HG03139 (cell line): ENCODE measurements at regions not wholly inside any gene's neighbourhood (a gene's known extent, or its start where the extent isn't known, plus 50 kb on each side); places are given as distances from the start of the nearest gene placed in this dataset.
A peak's percentile ranks its signal among the peaks of the same experiment; 100 is the strongest.

Experiments used
- ATAC-seq: cut with Tn5 transposase; IDR thresholded peaks from one replicate; pipeline ENCODE4 v1.9.1; 2021; ENCODE audit not compliant: unreplicated experiment

DNA sequence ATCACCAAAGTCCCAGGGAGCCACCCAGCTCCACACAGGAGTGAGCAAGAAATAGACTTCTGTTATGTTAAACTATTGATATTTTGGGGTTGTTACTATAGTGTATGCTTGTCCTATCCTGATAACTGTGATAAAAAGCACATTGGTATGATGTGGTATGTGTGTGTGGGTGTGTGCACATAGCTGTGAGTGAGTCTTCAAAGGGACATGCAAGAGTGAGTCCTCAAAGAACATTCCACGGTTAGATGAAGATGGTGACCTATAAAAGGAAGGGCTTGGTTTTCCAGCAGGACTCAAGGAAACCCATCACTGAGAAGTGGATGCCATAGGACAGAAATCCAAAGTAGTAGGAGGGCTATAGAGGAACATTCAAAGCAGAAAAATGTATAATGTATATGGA is 342.9 kb downstream of the TSN start:
- ATAC-seq: no peak

DNA sequence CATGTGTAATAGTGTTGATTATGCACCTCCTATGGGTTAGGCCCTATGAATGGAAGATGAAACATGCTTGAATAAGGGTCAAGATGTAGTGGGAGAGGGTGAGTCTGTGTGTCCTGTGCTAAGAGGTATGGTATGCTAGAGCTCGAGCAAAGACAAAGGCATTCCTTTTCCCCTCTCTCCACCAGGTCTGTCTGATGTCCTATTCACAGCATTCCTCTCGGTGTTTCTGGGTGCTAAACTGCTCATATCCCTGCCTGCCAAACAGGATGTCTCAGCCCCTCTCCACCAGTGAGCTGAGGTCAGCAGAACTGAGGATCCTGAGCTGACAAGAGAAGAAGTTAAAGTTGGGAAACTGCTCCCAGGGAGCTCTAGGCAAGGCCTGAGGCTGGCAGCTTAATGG is 344.9 kb downstream of the TSN start:
- ATAC-seq: no peak

DNA sequence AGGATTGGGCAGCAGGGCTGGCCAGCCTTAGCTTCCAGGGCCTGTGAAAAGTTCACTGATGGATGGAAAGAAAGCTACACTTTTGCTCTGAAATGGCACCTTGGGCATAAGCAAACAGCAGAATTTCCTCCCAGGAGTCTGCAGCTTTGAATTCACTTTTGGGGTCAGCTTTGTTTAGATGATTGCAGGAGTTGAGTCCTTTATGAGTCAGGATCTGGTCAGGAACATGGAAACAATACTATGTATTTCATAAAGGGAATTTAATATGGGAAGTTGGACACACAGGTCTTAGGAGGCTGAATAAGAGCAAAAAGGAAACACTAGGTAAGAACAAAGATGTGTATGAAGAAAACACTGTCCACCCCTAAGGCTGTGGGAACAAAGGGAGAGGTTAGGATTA is 345.3 kb downstream of the TSN start:
- no peak for ATAC-seq

DNA sequence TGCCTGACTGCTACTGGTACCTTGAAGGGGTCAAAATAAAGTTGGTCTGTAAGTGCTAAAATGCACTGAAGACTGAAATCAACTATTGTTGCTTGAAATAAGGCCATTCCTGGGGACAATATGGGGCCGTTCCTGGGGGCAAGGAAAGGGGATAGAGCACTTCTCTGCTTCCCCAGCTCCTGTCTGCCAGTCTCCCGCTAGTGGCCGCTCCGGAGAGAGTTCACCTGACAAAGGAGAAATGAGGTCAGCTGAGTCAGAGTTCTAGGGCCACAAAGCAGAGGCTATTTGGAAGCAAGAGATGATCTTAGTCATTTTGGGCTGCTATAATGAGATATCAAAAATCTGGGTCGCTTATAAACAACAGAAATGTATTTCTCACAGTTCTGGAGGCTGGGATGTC is 345.9 kb downstream of the TSN start:
- no peak for ATAC-seq

DNA sequence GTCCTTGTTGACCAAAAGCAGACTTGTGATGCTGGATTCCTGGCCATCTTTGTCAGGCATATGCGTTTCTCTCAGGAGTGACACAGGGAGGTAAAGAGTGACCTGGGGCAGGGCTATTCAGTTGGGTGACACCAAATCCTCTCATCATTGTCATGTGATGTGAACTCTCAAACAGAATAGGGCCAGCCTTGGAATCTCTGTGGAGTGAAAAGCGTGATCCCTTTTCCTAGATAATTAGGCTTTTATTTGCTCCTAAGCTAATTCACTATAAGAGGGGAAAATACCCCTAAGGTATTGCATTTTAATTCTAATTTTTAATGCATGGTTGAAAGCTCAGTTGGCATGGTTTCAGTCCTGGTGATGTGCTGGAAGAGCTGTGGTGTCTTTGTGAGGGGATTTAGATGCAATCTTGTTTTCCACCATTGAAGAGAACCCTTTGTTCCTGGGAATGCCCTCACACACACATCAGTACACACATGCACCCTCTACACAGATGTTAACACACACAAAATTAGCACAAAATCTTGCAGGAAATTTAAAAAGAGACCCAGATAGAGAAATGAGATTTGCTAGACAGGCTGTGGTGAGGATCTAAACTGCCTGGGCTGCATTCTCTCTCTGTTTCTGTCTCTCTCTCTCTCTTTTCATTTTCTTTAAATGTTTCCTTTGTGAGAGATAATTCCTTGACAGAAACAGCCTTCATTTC is 349.9 kb downstream of the TSN start:
- ATAC-seq: no peak

DNA sequence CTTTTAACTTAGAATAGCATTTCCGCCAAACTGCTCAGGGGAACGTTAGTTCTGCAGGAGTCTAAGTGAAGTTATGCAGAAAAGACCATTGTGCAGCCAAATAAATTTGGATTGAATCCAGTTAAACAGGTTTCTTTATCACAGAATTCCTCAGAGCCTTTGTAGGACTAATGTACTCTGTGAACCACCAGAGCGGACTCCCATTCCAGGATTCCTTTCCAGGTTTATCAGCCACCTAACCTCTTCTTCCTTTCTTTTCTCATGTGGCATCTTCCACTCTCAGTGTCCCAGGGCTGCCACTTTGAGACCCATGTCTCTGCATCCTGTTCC is 350.4 kb downstream of the TSN start:
- ATAC-seq: no peak

DNA sequence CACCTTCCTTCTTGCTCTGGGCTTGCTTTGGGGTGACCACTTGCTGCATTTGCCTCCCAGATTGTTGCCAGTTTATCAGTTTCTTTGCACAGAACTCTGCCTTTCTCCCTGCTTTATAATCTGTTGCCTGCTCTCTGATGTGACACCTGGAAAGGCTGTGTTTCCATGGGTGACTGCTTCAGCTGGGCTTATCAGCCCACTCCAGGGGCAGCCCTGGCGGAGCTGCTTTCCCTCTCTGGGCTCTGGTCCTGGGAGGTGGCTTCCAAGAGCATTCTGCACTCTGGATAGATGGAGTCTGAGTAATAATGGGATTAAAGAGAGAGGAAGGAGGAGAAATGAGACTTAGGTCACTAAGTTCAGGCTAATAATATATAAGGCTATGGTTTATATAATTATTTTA is 352.7 kb downstream of the TSN start:
- ATAC-seq: no peak

DNA sequence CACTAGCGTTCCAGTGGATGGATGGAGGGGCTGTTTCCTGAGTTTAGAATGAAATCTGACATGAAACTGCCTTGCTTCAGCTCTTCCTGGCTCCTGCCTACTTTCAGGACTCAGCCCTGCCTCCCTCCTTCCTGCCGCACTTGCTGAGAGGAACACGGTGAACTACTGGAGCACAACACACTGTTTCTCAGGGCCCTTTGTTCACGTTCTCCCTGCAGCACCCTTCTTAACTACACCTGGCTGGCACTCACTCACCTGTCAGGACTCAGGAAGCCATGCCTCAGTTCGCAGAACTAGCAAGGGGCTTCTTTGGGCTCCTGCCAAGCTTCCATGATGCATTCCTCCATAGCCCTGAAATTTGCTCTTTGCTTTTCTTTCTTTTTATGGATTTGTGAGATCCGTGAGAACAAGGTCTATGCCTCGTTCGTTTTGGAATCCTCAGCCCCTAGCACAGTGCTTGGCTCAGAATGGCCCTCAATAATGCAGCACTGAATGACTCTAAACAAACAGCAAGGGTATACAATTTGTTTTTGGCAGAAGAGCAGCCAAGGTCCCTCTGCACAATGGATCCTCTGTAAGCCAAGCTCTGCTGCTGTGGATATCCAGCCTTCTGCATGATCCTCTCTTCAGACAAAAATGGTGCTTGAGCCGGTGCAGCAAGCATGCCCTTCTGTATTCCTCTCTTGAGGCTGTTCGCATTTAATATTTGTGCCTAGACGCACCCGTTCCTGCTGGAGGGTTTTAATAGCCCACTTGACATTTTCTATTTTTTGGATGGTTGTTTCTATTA is 357.0 kb downstream of the TSN start:
- ATAC-seq: no peak

DNA sequence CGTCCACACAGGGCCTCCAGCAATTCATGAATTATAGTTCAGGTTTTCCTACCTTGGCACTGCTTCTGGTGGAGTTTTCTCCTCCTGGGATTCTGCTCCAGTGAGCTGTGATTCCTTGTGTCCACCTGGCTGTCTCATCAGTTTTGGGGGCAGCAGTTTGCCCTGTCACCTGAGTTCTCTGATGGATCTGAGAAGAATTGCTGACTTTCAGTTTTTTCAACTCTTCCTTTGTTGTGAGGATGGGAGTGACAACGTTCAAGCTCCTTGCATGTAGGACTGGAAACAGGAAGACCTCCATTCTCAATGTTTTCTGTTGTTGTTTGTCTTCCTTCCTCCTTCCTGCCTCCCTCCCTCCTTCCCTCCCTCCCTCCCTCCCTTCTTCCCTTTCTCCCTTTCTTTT is 359.0 kb downstream of the TSN start:
- no peak for ATAC-seq

DNA sequence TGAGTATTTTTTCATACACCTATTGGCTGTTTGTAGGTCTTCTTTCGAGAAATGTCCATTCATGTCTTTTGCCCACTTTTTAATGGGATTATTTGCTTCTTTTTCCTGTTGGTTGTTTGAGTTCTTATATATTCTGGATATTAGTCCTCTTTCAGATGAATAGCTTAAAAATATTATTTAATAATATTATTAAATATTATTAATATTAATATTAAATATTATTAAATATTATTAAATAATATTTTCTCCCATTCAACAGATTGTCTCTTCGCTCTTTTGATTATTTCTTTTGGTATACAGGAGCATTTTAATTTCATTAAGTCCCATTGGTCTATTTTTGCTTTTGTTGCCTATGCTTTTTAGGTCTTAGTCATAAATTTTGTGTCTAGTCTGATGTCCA is 361.9 kb downstream of the TSN start:
- ATAC-seq: no peak

DNA sequence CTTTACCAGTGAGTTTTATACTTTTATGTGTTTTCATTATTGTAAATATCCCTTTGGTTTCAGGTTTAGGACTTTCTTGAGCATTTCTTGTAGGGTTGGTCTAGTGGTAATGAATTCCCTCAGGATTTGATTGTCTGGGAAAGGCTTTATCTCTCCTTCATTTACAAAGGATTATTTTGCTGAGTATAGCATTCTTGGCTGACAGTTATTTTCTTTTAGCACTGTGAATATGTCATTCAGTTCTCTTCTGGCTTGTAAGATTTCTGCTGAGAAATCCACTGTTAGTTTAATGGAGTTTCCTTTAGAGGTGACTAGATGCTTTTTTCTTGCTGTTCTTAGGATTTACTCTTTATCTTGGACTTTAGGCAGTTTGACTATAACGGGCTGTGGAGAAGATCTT is 373.9 kb downstream of the TSN start:
- ATAC-seq: no peak

DNA sequence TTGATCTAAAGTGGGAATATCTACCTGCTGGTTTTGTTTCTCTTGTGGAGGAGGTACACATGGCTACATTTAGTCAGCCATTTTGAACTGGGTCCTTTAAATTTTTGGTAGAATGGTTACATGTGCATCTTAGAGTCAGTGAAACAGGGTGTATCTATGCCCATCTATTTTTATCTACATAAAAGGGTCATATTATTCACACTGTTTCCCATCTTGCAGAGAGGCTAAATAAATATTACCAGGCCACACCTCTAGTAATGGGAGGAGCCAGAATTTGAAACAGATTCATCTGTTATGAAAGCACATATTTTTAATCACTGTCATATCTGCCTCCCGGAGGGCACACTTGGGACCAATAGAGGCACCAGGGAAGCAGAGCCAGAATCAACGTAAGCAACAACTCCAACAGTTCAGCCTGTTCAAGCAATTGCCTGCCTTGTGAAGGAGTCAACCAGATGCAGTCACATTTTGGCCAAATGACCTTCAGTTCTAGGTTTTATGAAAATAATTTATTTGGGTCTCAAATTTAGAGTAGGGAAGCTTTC is 376.8 kb downstream of the TSN start:
- ATAC-seq: no peak

DNA sequence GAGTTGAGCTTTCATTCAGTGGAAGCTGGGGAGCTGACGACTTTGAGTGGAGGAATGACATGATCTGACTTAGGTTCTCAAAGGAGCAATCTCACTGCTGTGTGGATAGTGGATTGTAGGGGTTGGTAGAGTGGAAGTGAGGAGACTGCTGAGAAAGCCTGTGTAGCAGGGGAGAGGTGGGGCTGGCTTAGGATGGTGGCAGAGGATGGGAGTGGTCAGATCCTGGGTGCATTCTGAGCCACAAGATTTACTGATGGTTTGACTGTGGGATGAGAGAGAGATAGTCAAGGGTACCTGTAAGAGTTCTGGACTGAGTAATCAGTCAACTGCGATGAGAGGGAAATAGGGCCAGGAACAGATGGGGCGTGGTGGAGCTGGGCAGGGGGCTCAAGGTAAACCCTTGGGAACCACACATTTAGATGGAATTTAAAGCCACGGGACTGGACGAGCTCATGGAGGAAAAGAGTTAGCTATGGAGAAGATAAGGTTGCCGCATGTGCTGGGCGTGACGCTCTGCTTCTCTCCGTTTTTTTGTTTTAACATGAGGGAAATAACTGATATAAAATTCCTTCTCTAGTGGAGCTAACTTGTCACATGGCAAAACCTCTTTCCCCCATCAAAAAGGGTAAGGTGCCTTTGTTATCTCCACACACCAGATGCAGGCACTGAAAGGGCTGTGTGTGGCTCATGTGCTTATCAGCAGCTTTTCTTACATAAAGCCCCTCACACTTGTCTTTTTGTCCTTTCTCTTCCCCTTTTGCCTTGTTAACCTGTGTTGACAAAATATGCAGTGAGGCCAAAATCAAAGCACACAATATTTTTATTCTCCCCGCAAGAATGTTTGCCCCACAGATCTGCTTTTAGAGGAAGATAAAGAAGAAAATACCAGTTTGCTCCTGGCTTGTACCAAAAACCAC is 379.8 kb downstream of the TSN start:
- no peak for ATAC-seq

DNA sequence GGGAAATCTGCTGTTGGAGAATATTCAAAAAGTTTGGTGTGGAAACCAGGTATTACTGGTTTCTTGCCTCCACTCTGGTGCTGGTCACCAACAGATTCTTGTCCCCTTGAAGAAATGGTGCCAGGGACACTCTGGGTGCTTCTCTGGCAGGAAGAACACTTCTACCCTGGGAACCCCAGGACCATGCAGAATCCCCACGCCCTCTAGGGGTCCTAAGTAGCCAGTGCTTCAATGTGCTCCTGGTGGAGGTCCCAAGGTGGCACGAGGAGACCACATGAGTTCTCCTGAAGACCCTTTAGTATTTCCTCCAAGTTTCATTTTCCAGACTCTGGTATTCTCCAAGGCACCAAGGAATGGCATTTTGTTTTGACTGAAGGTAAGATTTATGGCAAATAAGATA is 380.6 kb downstream of the TSN start:
- peak; percentile 53 for ATAC-seq

DNA sequence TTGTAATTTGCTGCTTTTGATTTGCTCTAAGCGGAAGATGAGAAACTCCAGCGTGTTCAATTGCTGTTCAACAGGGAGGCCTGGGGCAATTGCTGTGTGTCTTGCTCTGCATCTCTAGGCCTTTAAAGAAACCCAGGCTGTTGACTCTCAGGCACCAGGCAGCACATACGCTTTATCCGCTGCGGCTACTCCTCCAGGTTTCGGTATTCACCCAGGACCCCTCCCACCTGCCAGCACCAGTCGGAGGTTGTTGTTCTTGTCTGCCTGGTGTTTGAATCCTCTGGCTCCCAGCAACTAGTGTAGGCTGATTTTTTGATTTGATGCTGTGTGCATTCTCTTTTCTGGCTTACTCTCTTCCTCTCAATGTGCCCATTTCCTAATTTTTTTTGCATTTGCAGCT is 383.1 kb downstream of the TSN start:
- ATAC-seq: no peak

DNA sequence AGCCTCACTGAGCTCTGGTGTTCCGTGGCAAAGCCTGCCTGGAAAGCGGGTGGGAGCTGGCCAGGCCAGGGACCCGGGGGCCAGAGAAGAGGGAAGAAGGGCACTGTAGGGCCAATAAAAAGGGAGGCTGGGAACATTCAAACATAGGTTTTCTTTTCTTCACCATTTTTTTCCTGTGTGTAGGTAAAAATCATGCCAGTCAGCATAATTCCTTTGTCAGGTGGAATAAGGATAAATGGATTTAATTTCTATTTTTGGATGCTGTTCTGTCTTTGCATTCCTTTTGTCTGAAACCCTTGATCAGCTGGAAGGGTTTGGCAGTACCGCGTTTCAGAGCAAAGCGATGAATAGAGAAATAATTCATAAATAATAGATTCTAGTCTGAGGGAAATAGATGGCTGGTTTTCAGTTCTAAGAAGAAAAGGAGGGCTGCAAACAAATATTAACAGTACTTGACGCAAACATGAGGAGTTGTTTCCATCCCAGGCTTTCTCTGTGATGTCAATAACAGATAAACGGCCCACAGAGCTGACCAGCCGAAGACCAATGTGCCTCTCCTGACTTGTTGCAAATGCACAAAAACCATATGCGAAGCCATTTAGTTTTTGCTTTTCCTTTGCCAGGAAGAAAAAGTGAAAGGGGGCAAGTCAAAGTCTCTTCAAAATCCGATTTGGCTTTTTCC is 384.4 kb downstream of the TSN start:
- ATAC-seq: no peak

DNA sequence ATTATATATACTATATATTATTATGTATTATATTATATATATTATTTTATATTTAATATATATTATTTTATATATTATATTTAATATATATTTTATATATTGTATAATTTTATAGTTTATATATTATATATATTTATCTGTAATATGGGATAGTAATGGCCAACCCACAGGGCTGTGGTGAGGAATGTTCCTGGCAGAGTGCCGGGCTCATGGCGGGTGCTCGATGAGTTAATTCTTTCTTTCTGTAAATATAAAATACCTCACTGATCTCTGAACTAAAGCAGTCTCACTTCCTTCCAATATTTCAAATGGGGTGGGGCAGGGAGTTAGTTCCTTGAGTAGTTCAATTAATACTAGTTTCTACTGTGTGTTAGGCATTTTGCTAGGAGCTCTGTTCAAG is 389.4 kb downstream of the TSN start:
- ATAC-seq: no peak

DNA sequence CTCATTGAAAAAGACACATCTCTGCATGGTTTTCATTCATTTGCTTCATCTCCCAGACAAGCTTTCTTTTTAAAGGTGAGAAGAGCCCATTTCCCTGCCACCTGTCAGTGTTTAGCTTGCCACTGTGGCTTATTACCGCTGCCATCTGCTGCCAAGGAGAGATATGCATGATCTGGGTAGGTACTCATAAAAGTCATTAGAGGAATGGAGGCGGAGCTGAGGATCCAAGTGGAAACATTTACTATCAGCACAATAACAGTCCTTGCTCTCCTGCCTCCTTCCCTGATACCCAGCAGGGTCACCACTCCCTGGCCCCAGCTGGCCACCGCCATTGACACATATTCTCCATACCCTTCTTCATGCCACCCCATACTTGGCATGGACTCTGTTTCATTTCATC is 390.4 kb downstream of the TSN start:
- ATAC-seq: no peak

DNA sequence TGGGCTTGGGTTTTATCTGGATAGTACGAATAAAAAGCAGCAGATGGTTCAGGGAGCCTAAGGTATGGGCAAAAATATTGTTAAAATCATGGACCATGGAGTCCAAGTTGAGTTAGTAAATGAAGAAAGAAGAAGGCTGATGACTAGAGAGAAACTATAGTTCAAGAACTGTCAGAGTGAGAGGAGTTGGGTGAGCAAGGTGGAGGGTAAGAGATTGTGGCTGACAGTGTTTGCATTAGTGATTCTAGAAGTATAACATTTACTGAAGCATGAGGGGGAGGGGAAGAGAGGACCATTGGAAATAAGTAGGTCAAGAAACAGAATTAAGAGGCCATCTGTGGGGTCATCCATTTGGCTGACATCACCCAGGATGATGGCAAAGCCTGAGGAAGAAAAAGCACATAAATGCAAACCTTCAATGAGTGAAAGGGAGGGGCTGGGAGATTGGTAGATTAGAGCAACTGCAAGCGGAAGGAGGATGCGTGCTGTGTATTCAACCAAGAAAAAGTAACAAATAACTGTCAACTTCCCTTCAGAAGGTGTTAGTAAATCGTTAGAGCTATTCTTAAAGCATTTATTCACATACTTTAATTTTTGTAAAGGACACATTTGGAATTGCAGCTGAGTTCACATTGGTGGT is 392.8 kb downstream of the TSN start:
- no peak for ATAC-seq

DNA sequence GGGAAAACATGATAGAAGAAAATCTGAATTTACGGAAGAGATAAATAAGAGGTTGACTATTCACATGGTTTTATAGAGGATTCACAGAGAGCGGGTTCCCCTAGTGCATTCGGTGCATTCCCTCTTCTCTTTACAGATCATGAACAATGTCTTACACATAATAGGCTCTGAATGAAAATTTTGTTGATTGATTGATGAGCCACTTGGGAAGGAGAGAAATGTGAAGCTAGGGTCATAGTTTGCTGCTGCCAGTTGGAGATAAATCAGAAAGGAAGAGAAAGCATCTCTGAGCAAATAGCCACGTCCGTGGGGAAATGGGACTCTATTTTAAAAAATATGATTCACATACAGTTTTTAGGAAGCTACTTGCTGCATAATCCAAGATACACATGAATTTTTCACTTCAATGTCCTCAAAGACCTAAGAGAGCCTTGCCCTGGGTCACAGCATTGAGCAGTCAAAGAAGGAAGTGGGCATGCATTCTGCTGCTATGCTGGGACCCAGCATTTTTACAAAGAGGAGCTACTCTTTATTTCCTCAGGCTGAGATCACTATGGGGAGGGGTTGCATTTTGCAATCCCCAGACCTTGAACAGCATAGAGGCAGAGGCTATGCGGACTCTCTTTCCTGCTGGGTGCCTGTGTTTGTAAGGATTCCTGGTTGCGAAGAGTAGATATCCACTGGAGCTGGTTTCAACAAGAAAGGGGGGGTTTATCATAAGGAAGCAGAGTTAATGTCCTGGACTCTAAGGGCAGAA is 395.3 kb downstream of the TSN start:
- no peak for ATAC-seq
